Nephron progenitor cell (in vitro differentiated cells): ENCODE measurements at regions not wholly inside any gene's neighbourhood (a gene's known extent, or its start where the extent isn't known, plus 50 kb on each side); places are given as distances from the start of the nearest gene placed in this dataset.

ENCODE experiments used
- DNase-seq: peaks from one replicate; pipeline ENCODE4 v3.0.0; 2021
- H3K27ac Mint-ChIP-seq: 2 replicates; pipeline ENCODE4 v1.8.0; 2021; ENCODE audit warnings: mild to moderate bottlenecking, moderate library complexity, mixed read lengths
- H3K27me3 Mint-ChIP-seq: 2 replicates; pipeline ENCODE4 v1.8.0; 2021; ENCODE audit warnings: mild to moderate bottlenecking, low read depth, mixed read lengths; ENCODE audit not compliant: poor library complexity
- H3K36me3 Mint-ChIP-seq: 2 replicates; pipeline ENCODE4 v1.8.0; 2021; ENCODE audit warnings: low read depth, mixed read lengths
- H3K4me1 Mint-ChIP-seq: 2 replicates; pipeline ENCODE4 v1.8.0; 2021; ENCODE audit warnings: mixed read lengths
- H3K4me3 Mint-ChIP-seq: 2 replicates; pipeline ENCODE4 v1.8.0; 2021; ENCODE audit warnings: mild to moderate bottlenecking, moderate library complexity, mixed read lengths
- H3K9me3 Mint-ChIP-seq: 2 replicates; pipeline ENCODE4 v1.8.0; 2021; ENCODE audit warnings: mild to moderate bottlenecking, moderate library complexity, mixed read lengths
- CTCF ChIP-seq: fragments of 200-600 bp; sonication (generic); IDR thresholded peaks from 2 replicates; pipeline ENCODE4 v1.5.0; 2021; ENCODE audit warnings: antibody characterized with exemption

GRCh38 chr13:59519819-59520218, 643.9 kb downstream of the DIAPH3 start:
- H3K4me1 Mint-ChIP-seq: peaks cover 9% of the 10 kb centered on the region
- DNase-seq: no peak
- no peaks in the 10 kb centered on the region for H3K36me3 Mint-ChIP-seq
- TF ChIP-seq CTCF: no peak
- no peak overlapping the region for H3K27ac Mint-ChIP-seq
- no peaks in the 10 kb centered on the region for H3K27me3 Mint-ChIP-seq
- no peak overlapping the region for H3K4me3 Mint-ChIP-seq
- peaks cover 5% of the 10 kb centered on the region for H3K9me3 Mint-ChIP-seq

- Mint-ChIP-seq H3K4me1 (peaks cover 6% of the 10 kb centered on the region), H3K27ac (no peak overlapping the region), H3K27me3 (peaks cover 3% of the 10 kb centered on the region), H3K4me3 (no peak overlapping the region), H3K9me3 (peaks cover 5% of the 10 kb centered on the region), H3K36me3 (no peaks in the 10 kb centered on the region)
- TF ChIP-seq CTCF: no peak
- no peak for DNase-seq
Observed at GRCh38 chr13:59521549-59521948, 642.2 kb downstream of the DIAPH3 start.

- Mint-ChIP-seq H3K9me3 (peaks cover 5% of the 10 kb centered on the region), H3K27ac (no peak overlapping the region), H3K4me1 (peaks cover 6% of the 10 kb centered on the region), H3K36me3 (no peaks in the 10 kb centered on the region), H3K4me3 (no peak overlapping the region), H3K27me3 (peaks cover 3% of the 10 kb centered on the region)
- no peak for DNase-seq
- no peak for TF ChIP-seq CTCF
Observed at GRCh38 chr13:59522652-59523051, 641.1 kb downstream of the DIAPH3 start.

- H3K27me3 Mint-ChIP-seq: peaks cover 7% of the 10 kb centered on the region
- H3K4me1 Mint-ChIP-seq: peaks cover 22% of the 10 kb centered on the region
- H3K27ac Mint-ChIP-seq: no peak overlapping the region
- no peak overlapping the region for H3K4me3 Mint-ChIP-seq
- TF ChIP-seq CTCF: no peak
- no peak for DNase-seq
- peaks cover 5% of the 10 kb centered on the region for H3K9me3 Mint-ChIP-seq
- H3K36me3 Mint-ChIP-seq: no peaks in the 10 kb centered on the region
Observed at GRCh38 chr13:59527500-59527899, 636.2 kb downstream of the DIAPH3 start.

- Mint-ChIP-seq H3K4me1 (peaks cover 31% of the 10 kb centered on the region), H3K27ac (peak overlapping the region; percentile 25), H3K27me3 (peaks cover 7% of the 10 kb centered on the region), H3K9me3 (no peaks in the 10 kb centered on the region), H3K36me3 (no peaks in the 10 kb centered on the region), H3K4me3 (no peak overlapping the region)
- DNase-seq: no peak
- no peak for TF ChIP-seq CTCF
Observed at GRCh38 chr13:59531571-59532091, 632.1 kb downstream of the DIAPH3 start.

GRCh38 chr13:59532405-59532804, 631.3 kb downstream of the DIAPH3 start:
- peaks cover 7% of the 10 kb centered on the region for H3K27me3 Mint-ChIP-seq
- TF ChIP-seq CTCF: no peak
- no peak overlapping the region for H3K27ac Mint-ChIP-seq
- H3K36me3 Mint-ChIP-seq: no peaks in the 10 kb centered on the region
- H3K4me1 Mint-ChIP-seq: peaks cover 31% of the 10 kb centered on the region
- no peaks in the 10 kb centered on the region for H3K9me3 Mint-ChIP-seq
- no peak overlapping the region for H3K4me3 Mint-ChIP-seq
- DNase-seq: no peak
